ENCODE measurements at regions not wholly inside any gene's neighbourhood (a gene's known extent, or its start where the extent isn't known, plus 50 kb on each side); places are given as distances from the start of the nearest gene placed in this dataset.
A peak's percentile ranks its signal among the peaks of the same experiment; 100 is the strongest.

DNA sequence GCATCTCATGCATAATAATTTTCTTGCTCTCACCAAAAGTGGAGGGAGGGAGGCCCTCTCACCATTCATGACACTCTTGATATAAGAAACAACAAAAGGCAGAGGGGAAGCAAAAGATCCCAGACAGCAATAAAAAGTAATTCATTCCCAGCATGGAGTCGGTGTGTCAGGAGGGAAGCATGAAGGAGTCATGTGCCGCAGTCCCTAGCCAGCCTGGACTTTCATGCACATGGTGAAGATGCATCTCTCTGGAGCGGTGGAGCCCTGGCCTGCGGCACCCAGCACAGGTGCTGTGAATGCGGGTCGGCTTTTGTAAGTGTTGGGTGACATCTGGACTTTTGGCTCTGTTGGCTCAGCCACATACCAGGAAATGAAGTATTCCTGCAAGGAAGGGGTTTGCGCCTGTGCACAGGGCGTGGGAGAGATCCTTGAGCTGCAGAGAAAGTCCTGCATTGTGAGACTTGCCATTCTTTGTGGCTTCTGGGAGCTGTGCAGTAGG is 119.4 kb downstream of the COPS8 start:
- no peak for DNase-seq (ENCODE audit: low read depth)
- no peak for TF ChIP-seq CTCF (IDR thresholded peaks at IDR 0.05; ENCODE audit: control insufficient read depth, insufficient read depth, low read depth, low read length, missing control alignments)
- H3K4me3 ChIP-seq (ENCODE audit: control insufficient read depth, low read depth, low read length) = no peak overlapping the region

DNA sequence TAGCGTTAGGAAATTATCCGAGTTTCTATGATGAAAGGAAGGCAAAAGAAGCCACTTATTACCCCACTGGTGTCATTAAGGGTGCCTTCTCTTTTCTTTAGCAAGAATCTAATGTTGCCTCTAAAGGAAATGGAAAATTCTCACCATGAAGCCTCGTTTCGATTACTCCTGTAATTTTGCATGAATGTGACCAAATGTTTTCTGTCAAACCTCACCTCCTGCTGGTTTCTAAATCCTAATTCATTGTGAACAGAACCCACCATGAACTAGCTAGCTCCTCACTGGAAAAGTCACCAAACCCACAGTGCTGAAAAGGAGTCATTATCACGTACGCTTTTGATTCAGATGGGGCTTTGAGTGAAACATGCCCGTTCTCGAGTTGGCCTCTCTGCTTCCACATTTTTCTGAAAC is 119.9 kb downstream of the COPS8 start:
- TF ChIP-seq CTCF (IDR thresholded peaks at IDR 0.05; ENCODE audit: control insufficient read depth, insufficient read depth, low read depth, low read length, missing control alignments) = no peak
- H3K4me3 ChIP-seq (ENCODE audit: control insufficient read depth, low read depth, low read length) = no peak overlapping the region
- DNase-seq (ENCODE audit: low read depth) = no peak

DNA sequence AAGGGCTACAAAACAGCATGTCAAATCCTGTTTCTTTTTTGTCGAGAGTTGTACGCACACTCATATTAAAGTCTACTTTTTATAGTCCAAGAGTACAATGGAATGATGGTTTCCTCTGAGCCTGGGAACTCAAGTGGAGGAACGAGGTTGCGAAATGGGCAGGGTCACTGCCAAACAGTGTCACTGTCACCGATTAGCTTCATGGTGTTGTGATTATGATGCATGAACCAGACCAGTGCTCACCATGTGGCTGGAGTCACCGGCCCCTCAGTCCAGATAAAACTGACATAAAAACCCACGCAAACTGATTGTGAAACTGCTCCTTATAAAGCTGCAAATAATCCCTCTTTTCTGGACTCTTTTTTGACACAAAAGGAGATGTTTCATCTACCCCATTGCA is 122.0 kb downstream of the COPS8 start:
- peak; percentile 92 for DNase-seq (ENCODE audit: low read depth)
- H3K4me3 ChIP-seq (ENCODE audit: control insufficient read depth, low read depth, low read length) = no peak overlapping the region
- no peak for TF ChIP-seq CTCF (IDR thresholded peaks at IDR 0.05; ENCODE audit: control insufficient read depth, insufficient read depth, low read depth, low read length, missing control alignments)

DNA sequence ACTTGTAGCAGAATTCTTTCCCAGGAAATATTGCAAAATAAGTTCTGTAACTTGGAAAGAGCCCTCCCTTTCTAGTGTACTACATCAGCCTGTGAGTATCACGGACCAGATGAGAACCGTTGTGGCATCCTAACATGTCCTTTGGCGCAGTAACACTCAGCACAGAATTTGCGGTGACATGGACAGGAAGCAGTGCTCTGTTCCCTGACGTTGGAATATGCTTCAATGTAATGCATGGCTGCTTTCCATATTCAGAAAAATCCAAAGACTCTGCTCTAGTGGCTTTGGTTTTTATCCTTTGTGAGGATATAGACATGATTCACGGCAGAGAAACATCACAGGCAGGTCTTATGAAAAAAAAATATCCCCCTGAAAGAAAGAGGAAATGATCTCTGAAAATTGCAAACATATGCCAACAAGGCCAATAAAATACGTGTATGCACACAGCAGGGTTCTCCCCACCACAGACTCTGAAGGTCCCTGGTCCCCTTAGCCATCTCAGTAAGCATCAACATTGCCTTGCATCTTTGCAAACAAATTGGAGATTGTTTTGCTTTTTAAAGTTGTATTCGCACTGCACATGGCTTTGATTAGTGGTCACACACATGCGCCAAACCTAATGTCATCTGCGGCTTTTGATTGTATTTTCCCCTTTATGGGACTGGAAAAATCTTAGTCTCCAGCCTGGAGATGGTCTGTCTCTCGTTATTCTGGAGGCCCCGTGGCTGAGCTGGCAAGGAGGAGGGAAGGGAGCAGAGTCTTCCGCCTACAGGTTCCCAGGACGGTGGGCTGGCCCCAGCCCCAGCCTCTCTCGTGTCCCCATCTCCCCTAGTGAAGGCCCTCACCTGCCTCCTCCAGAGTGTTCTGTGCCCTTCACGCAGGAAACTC is 122.9 kb downstream of the COPS8 start:
- no peak for TF ChIP-seq CTCF (IDR thresholded peaks at IDR 0.05; ENCODE audit: control insufficient read depth, insufficient read depth, low read depth, low read length, missing control alignments)
- DNase-seq (ENCODE audit: low read depth) = peak; percentile 95
- H3K4me3 ChIP-seq (ENCODE audit: control insufficient read depth, low read depth, low read length) = no peak overlapping the region

DNA sequence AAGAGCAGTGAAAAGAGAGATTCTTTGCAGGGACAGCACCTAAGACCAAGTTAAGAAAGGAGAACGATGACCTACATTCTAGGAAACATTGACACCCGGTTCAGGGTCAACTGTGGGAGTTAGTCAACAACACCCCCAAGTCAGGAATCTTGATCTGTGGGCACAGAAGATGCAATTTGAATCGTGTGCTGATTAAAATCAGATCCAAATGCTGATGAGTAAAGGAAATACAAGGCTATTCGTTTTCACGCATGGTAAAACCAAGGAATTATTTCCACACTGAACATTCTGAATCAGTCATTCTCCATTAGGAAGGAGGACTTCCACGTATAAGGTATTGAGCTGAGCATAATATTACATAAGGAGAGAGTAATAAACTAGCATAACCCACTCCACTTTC is 124.2 kb downstream of the COPS8 start:
- TF ChIP-seq CTCF (IDR thresholded peaks at IDR 0.05; ENCODE audit: control insufficient read depth, insufficient read depth, low read depth, low read length, missing control alignments) = no peak
- H3K4me3 ChIP-seq (ENCODE audit: control insufficient read depth, low read depth, low read length) = no peak overlapping the region
- DNase-seq (ENCODE audit: low read depth) = no peak

DNA sequence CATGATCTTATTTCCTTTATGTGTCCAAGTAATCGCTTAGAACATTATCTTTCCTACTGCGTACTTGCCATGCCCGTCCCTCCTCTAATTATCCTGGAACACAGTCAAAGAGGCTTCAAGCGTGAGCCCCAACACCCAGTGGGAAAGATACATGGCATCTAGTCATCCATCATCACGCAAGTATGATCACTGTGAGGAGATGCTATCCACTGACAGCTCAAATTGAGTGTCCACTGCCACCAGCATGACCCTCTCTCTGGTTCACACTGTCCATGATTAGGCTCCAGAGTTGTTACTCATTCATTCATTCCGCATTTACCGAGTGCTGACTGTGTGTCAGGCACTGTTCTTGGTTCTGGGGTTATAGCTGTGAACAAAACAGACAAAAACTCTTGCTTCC is 124.6 kb downstream of the COPS8 start:
- no peak overlapping the region for H3K4me3 ChIP-seq (ENCODE audit: control insufficient read depth, low read depth, low read length)
- TF ChIP-seq CTCF (IDR thresholded peaks at IDR 0.05; ENCODE audit: control insufficient read depth, insufficient read depth, low read depth, low read length, missing control alignments) = no peak
- no peak for DNase-seq (ENCODE audit: low read depth)

Data from AG09309 (cell line).